ENCODE measurements at regions not wholly inside any gene's neighbourhood (a gene's known extent, or its start where the extent isn't known, plus 50 kb on each side); places are given as distances from the start of the nearest gene placed in this dataset.

DNA sequence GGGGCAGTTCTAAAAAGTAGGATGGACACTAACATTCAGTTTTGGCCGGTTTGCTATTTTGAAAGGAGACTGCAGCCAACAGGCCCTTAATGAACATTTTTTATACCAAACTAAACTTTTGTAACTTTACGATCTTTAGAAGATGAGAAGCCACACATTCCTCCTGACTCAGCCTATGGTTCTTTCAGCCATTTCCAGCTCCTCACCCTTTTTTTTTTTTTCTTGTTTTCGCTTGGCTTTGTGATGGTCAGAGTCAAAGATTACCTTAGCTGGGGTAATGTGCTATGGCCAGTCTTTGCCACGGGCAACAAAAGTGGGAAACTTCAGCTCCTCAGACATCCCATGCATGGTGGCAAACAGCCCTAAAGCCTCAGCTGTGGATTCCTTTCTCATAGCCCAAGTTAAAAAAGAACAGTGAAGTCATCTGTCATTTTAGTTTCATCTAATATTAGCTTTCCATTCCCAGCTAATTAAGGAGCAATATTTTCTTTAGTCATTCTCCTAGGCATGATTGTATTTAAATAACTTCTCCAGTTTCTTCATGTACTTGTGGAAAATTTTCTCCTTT is 368.7 kb downstream of the MFSD1 start:
- H3K4me1 Mint-ChIP-seq (ENCODE audit: low read depth), result peaks cover 22% of the 10 kb centered on the region
- no peaks in the 10 kb centered on the region for H3K36me3 Mint-ChIP-seq (ENCODE audit: low read depth)
- peak overlapping the region; percentile 91 for H3K27ac Mint-ChIP-seq
- no peaks in the 10 kb centered on the region for H3K9me3 Mint-ChIP-seq
- TF ChIP-seq, protein P1, sequence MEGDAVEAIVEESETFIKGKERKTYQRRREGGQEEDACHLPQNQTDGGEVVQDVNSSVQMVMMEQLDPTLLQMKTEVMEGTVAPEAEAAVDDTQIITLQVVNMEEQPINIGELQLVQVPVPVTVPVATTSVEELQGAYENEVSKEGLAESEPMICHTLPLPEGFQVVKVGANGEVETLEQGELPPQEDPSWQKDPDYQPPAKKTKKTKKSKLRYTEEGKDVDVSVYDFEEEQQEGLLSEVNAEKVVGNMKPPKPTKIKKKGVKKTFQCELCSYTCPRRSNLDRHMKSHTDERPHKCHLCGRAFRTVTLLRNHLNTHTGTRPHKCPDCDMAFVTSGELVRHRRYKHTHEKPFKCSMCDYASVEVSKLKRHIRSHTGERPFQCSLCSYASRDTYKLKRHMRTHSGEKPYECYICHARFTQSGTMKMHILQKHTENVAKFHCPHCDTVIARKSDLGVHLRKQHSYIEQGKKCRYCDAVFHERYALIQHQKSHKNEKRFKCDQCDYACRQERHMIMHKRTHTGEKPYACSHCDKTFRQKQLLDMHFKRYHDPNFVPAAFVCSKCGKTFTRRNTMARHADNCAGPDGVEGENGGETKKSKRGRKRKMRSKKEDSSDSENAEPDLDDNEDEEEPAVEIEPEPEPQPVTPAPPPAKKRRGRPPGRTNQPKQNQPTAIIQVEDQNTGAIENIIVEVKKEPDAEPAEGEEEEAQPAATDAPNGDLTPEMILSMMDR (IDR thresholded peaks at IDR 0.05), result no peak
- peak; percentile 70 for DNase-seq
- H3K4me3 Mint-ChIP-seq, result peak overlapping the region; percentile 71
- peaks cover 7% of the 10 kb centered on the region; the same call in 1 of the 2 replicates for H3K27me3 Mint-ChIP-seq (ENCODE audit: insufficient read depth)

DNA sequence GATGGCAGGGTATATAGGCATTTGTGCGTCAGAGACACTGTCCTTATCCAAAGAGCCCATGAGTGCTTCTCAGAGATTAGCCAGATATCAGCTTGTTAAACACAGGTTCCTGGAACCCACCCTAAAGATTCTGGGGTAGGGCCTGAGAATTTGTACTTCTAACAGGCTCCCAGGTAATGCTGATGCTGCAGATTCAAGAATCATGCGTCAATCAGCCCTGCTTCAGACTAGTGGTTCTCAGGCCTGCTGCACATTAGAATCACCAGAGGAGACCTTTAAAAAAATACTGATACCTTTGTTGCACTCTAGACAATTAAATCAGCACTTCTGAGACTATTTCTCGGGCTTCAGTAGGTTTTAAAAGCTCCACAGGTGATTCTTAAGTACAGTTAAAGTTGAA is 369.5 kb downstream of the MFSD1 start:
- peak overlapping the region; percentile 91; the same call in 1 of the 2 replicates for H3K27ac Mint-ChIP-seq
- 0 out of 2 replicates have a peak overlapping the region, but pooled peaks have one; percentile 71 for H3K4me3 Mint-ChIP-seq
- peaks cover 7% of the 10 kb centered on the region; the same call in 1 of the 2 replicates for H3K27me3 Mint-ChIP-seq (ENCODE audit: insufficient read depth)
- DNase-seq, result no peak
- H3K9me3 Mint-ChIP-seq, result no peaks in the 10 kb centered on the region
- H3K36me3 Mint-ChIP-seq (ENCODE audit: low read depth), result no peaks in the 10 kb centered on the region
- TF ChIP-seq, protein P1 (IDR thresholded peaks at IDR 0.05), result no peak
- peaks cover 22% of the 10 kb centered on the region for H3K4me1 Mint-ChIP-seq (ENCODE audit: low read depth)

DNA sequence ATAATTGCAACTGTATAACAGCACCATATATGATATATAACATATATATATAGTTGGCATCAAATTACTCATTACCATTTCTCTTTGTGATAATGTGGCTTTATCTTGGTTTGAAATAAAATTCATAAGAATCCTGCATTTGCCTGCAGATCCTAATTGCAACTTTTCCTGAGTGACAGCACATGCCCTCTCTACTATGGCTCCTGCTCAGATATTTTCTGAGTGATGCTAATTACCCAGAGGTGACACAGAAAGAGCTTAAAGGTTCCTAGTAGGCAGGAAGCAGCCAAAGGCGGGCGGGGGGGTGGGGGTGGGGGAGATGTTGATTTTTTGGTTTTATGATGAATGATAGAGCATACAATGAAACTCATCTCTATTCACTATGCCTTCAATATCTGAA is 370.6 kb downstream of the MFSD1 start:
- no peak for DNase-seq
- H3K27me3 Mint-ChIP-seq (ENCODE audit: insufficient read depth), result peaks cover 9% of the 10 kb centered on the region
- H3K4me3 Mint-ChIP-seq, result no peak overlapping the region
- no peaks in the 10 kb centered on the region for H3K36me3 Mint-ChIP-seq (ENCODE audit: low read depth)
- peaks cover 22% of the 10 kb centered on the region for H3K4me1 Mint-ChIP-seq (ENCODE audit: low read depth)
- no peak overlapping the region for H3K27ac Mint-ChIP-seq
- TF ChIP-seq, protein P1 (IDR thresholded peaks at IDR 0.05), result no peak
- H3K9me3 Mint-ChIP-seq, result no peaks in the 10 kb centered on the region

DNA sequence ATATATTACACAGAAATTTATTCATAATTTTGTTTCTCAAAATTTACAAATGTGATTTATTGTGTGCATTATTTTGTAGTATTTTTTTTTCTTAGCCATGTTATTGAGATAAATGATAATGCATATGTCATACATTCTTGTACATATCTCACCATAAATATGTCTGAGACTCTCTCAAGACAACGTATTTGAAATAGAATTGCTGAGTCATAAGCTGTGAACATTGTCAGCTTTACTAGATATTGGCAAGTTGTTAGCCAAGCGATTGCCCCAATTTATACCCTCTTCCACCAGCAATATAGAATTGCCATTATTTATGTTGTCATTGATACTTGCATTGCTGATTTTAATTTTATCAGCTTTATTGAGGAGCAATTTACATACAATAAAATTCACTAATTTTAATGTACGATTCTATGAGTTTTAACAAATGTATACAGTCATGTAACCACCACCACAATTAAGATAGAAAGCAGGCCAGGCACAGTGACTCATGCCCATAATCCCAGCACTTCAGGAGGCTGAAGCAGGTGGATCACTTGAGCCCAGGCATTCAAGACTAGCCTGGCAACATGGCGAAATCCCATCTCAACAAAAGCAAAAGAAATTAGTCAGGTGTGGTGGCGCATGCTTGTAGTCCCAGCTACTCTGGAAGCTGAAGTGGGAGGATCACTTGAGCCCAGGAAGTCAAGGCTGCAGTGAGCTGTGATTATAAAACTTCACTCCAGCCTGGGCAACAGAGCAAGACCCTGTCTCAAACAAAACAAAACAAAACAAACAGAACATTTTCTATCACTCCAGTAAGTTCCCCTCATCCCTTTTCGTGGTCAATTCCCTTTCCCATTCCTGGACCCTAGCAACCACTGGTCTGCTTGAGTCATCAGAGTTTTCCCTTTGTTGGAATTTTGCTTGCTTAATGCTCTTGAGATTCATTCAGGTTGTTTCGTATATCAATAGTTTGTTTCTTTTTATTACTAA is 373.1 kb downstream of the MFSD1 start:
- no peak for DNase-seq

DNA sequence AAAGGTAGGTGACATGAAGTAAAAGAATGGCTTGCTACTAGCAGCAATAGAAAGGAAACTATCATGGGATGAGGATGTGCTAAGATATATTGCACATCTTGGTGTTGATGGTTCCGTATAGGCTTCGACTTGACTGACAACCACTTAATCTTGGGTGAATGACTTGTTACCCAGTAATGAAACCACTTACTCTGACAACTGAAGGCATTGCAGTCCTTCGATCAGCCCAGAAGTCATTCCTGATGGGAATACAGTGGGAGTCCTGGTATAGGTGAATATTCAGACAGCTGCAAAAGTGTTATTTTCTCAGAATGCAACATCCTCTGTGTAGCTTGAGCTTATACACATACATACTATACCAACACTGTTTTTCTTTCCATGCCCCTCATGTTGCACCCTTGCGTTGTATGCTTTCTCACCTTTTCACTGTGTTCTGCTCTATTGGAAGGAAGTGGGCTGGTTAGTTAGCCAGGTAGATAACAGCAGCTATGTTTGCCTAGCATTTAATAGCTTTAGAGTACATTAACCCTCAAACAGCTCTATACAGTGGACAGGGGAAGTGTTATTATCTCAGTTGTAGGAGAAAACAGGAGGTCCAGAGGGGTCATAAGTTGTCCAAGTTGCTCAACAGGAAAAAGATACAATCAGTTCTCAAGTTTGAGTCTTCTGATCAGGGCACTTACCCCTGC is 376.5 kb downstream of the MFSD1 start:
- Mint-ChIP-seq H3K4me3 (no peak overlapping the region), H3K4me1 (ENCODE audit: low read depth) (no peaks in the 10 kb centered on the region), H3K27ac (no peak overlapping the region), H3K9me3 (no peaks in the 10 kb centered on the region; the same call in 1 of the 2 replicates), H3K36me3 (ENCODE audit: low read depth) (no peaks in the 10 kb centered on the region), H3K27me3 (ENCODE audit: insufficient read depth) (peaks cover 14% of the 10 kb centered on the region)
- no peak for DNase-seq
- TF ChIP-seq, protein P1 (IDR thresholded peaks at IDR 0.05), result no peak

More for the DNA sequence above, 373.1 kb downstream of the MFSD1 start:
- peaks cover 15% of the 10 kb centered on the region for H3K4me1 Mint-ChIP-seq (ENCODE audit: low read depth)
- no peak overlapping the region for H3K4me3 Mint-ChIP-seq
- H3K9me3 Mint-ChIP-seq, result no peaks in the 10 kb centered on the region
- no peaks in the 10 kb centered on the region for H3K36me3 Mint-ChIP-seq (ENCODE audit: low read depth)
- TF ChIP-seq, protein P1 (IDR thresholded peaks at IDR 0.05), result no peak
- H3K27me3 Mint-ChIP-seq (ENCODE audit: insufficient read depth), result peaks cover 9% of the 10 kb centered on the region
- H3K27ac Mint-ChIP-seq, result no peak overlapping the region

Measured in HFFc6 (cell line).